MCF 10A (cell line): ENCODE measurements at regions not wholly inside any gene's neighbourhood (a gene's known extent, or its start where the extent isn't known, plus 50 kb on each side); places are given as distances from the start of the nearest gene placed in this dataset.

Source experiments
- BruUV-seq: library from RNA; stranded (reverse); fragments of 400-500 nt; replicated peaks from 2 replicates; lab custom pipeline; 2021; lab: Mats Ljungman, UMichigan
- CTCF ChIA-PET: fragments of 300-600 bp; sonication (Branson Sonifier 250); formaldehyde crosslinking; extraction: SDS; loops from one replicate; lab custom pipeline; 2021; ENCODE audit warnings: antibody characterized with exemption, inconsistent platforms; lab: Yijun Ruan, JAX
- POLR2A ChIA-PET: fragments of 300-600, 350-650 bp; sonication (Branson Sonifier 250); formaldehyde crosslinking; extraction: SDS; loops from one replicate; lab custom pipeline; 2020; ENCODE audit warnings: antibody characterized with exemption, inconsistent platforms; lab: Yijun Ruan, JAX
- DNase-seq: peaks from one replicate; pipeline ENCODE4 v3.0.0-alpha.2; 2018; ENCODE audit not compliant: unreplicated experiment
- H3K27ac Mint-ChIP-seq: one replicate; pipeline ENCODE4 v1.8.0; 2022; ENCODE audit warnings: mild to moderate bottlenecking, low read depth, mixed read lengths; ENCODE audit not compliant: unreplicated experiment
- H3K27me3 Mint-ChIP-seq: one replicate; pipeline ENCODE4 v1.8.0; 2022; ENCODE audit warnings: mixed read lengths; ENCODE audit not compliant: insufficient read depth, unreplicated experiment
- H3K36me3 Mint-ChIP-seq: one replicate; pipeline ENCODE4 v1.8.0; 2022; ENCODE audit warnings: mild to moderate bottlenecking, moderate library complexity, mixed read lengths; ENCODE audit not compliant: insufficient read depth, unreplicated experiment
- H3K4me1 Mint-ChIP-seq: one replicate; pipeline ENCODE4 v1.8.0; 2022; ENCODE audit warnings: mixed read lengths; ENCODE audit not compliant: insufficient read depth, unreplicated experiment
- H3K4me3 Mint-ChIP-seq: one replicate; pipeline ENCODE4 v1.8.0; 2022; ENCODE audit warnings: mild to moderate bottlenecking, moderate library complexity, mixed read lengths; ENCODE audit not compliant: unreplicated experiment
- H3K9me3 Mint-ChIP-seq: one replicate; pipeline ENCODE4 v1.8.0; 2022; ENCODE audit warnings: mixed read lengths; ENCODE audit not compliant: unreplicated experiment
- CTCF ChIP-seq: fragments of 200-600 bp; IDR thresholded peaks from one replicate; pipeline ENCODE4 v1.8.0; 2022; ENCODE audit warnings: antibody characterized with exemption, mild to moderate bottlenecking; ENCODE audit not compliant: unreplicated experiment
- intact Hi-C: fragments of 100-400 bp; cut with micrococcal nuclease; formaldehyde crosslinking; loops from 2 replicates; pipeline ENCODE4 v1.14.1; 2022

- intact Hi-C loops, result no loop called here
- no peaks in the 10 kb centered on the region for H3K27me3 Mint-ChIP-seq
- H3K36me3 Mint-ChIP-seq, result peaks cover 5% of the 10 kb centered on the region
- BruUV-seq, result no TSS peak
- H3K4me1 Mint-ChIP-seq, result peaks cover 5% of the 10 kb centered on the region
- CTCF ChIA-PET, result no interaction called here
- no peak for DNase-seq
- POLR2A ChIA-PET, result no interaction called here
- TF ChIP-seq CTCF, result no peak
- no peak overlapping the region for H3K4me3 Mint-ChIP-seq
- no peaks in the 10 kb centered on the region for H3K9me3 Mint-ChIP-seq
- H3K27ac Mint-ChIP-seq, result no peak overlapping the region
Measured at GRCh38 chr3:127408022-127408683, 120.3 kb upstream of the PRR20G start.

GRCh38 chr3:127407026-127407939 lies 119.4 kb upstream of the PRR20G start:
- TF ChIP-seq CTCF, result no peak
- Mint-ChIP-seq H3K4me1 (peaks cover 5% of the 10 kb centered on the region), H3K4me3 (no peak overlapping the region), H3K27me3 (no peaks in the 10 kb centered on the region), H3K27ac (no peak overlapping the region), H3K36me3 (peaks cover 5% of the 10 kb centered on the region), H3K9me3 (no peaks in the 10 kb centered on the region)
- DNase-seq, result no peak
- no TSS peak for BruUV-seq
- CTCF ChIA-PET, result interaction anchor here (0.6 kb wide), 1 partner anchor 702 kb away, joined by 5 read pairs; no protein-coding TSS in a partner anchor
- POLR2A ChIA-PET, result no interaction called here
- intact Hi-C loops, result no loop called here

GRCh38 chr3:127406309-127407025 lies 118.6 kb upstream of the PRR20G start:
- peak; percentile 37 for TF ChIP-seq CTCF
- Mint-ChIP-seq H3K27me3 (no peaks in the 10 kb centered on the region), H3K4me3 (no peak overlapping the region), H3K4me1 (peaks cover 5% of the 10 kb centered on the region), H3K9me3 (no peaks in the 10 kb centered on the region), H3K27ac (no peak overlapping the region), H3K36me3 (peaks cover 5% of the 10 kb centered on the region)
- DNase-seq, result peak; percentile 80
- ChIA-PET CTCF (interaction anchor here (0.6 kb wide), 2 partner anchors 475 to 701 kb away, joined by 3 to 5 read pairs; no protein-coding TSS in a partner anchor), POLR2A (no interaction called here)
- BruUV-seq, result no TSS peak
- intact Hi-C loops, result no loop called here

GRCh38 chr3:127405791-127406190 lies 117.9 kb upstream of the PRR20G start:
- H3K4me1 Mint-ChIP-seq, result peaks cover 5% of the 10 kb centered on the region
- no peaks in the 10 kb centered on the region for H3K27me3 Mint-ChIP-seq
- intact Hi-C loops, result no loop called here
- no peak overlapping the region for H3K4me3 Mint-ChIP-seq
- H3K36me3 Mint-ChIP-seq, result peaks cover 5% of the 10 kb centered on the region
- no peaks in the 10 kb centered on the region for H3K9me3 Mint-ChIP-seq
- POLR2A ChIA-PET, result no interaction called here
- no peak for DNase-seq
- H3K27ac Mint-ChIP-seq, result no peak overlapping the region
- BruUV-seq, result no TSS peak
- no peak for TF ChIP-seq CTCF
- CTCF ChIA-PET, result no interaction called here
